Endothelial cell of umbilical vein (primary cell): ENCODE measurements at regions not wholly inside any gene's neighbourhood (a gene's known extent, or its start where the extent isn't known, plus 50 kb on each side); places are given as distances from the start of the nearest gene placed in this dataset.

Experiments
- BruUV-seq: library from RNA; stranded (reverse); fragments of 400-500 nt; replicated peaks from 2 replicates; lab custom pipeline; 2021; lab: Mats Ljungman, UMichigan
- CTCF ChIA-PET: fragments of 300-600, 350-600 bp; sonication (Branson Sonifier 250); formaldehyde crosslinking; loops from one replicate; lab custom pipeline; 2021; ENCODE audit warnings: antibody characterized with exemption, inconsistent platforms; lab: Charles Lee
- POLR2A ChIA-PET: fragments of 300-600, 350-600 bp; sonication (Branson Sonifier 250); formaldehyde crosslinking; loops from one replicate; lab custom pipeline; 2021; ENCODE audit warnings: antibody characterized with exemption, inconsistent platforms; lab: Charles Lee
- DNase-seq: peaks from one replicate; pipeline ENCODE4 v3.0.0-alpha.2; 2011; ENCODE audit warnings: low read depth, low spot score
- FAIRE-seq: peaks from 2 replicates; lab custom pipeline; 2011; peaks lifted over from hg19 to GRCh38; lab: Jason Lieb, UNC
- H2AFZ ChIP-seq: 2 replicates; pipeline ENCODE4 v1.6.0; 2012; ENCODE audit warnings: low read depth, low read length, control low read depth, inconsistent platforms
- H3K27ac ChIP-seq: 2 replicates; pipeline ENCODE4 v1.5.1; 2011; ENCODE audit warnings: low read depth, mild to moderate bottlenecking, control low read depth, low read length, moderate library complexity; ENCODE audit not compliant: insufficient read depth
- H3K27me3 ChIP-seq, 2 experiments: 2 replicates each; pipeline versions ENCODE4 v1.6.0 to v1.6.1; 2011; ENCODE audit warnings: low read length in 2 of 2, mixed read lengths in 1 of 2; ENCODE audit not compliant: control insufficient read depth in 2 of 2, insufficient read depth in 2 of 2
- H3K36me3 ChIP-seq, 2 experiments: 2 replicates in 1 of 2; 3 replicates in 1 of 2; pipeline ENCODE4 v1.5.1; 2011; ENCODE audit warnings: low read length in 2 of 2, mild to moderate bottlenecking in 1 of 2, moderate library complexity in 1 of 2; ENCODE audit not compliant: control insufficient read depth in 2 of 2, insufficient read depth in 2 of 2; ENCODE audit errors: extremely low read depth in 1 of 2
- H3K4me1 ChIP-seq: 3 replicates; pipeline ENCODE4 v1.5.1; 2011; ENCODE audit warnings: mild to moderate bottlenecking, low read length; ENCODE audit not compliant: control insufficient read depth, insufficient read depth; ENCODE audit errors: extremely low read depth
- H3K4me2 ChIP-seq: 2 replicates; pipeline ENCODE4 v1.6.1; 2011; ENCODE audit warnings: low read length, control low read depth, mixed read lengths; ENCODE audit not compliant: insufficient read depth
- H3K4me3 ChIP-seq, 3 experiments: fragments of 200-600 bp in 1 of 3; sonication (generic), shearing (Covaris generic) in 1 of 3; replicated peaks in 1 of 3; 2 replicates each; pipeline ENCODE4 v1.5.1; 2011 to 2016; ENCODE audit warnings: control low read depth in 3 of 3, low read length in 3 of 3, mild to moderate bottlenecking in 2 of 3, inconsistent platforms in 1 of 3, low read depth in 1 of 3, moderate library complexity in 1 of 3; ENCODE audit not compliant: insufficient read depth in 1 of 3
- H3K79me2 ChIP-seq: 2 replicates; pipeline ENCODE4 v1.6.0; 2012; ENCODE audit warnings: low read length, inconsistent platforms; ENCODE audit not compliant: control insufficient read depth, insufficient read depth
- H3K9ac ChIP-seq: replicated peaks from 2 replicates; pipeline ENCODE3; 2011; ENCODE audit warnings: low read length, control low read depth; ENCODE audit not compliant: insufficient read depth; ENCODE audit errors: extremely low read depth
- H3K9me1 ChIP-seq: replicated peaks from 3 replicates; pipeline ENCODE4 v1.6.0; 2011; ENCODE audit warnings: mild to moderate bottlenecking, low read length; ENCODE audit not compliant: control insufficient read depth, insufficient read depth; ENCODE audit errors: extremely low read depth
- H3K9me3 ChIP-seq: replicated peaks from 2 replicates; pipeline ENCODE4 v1.5.1; 2012; ENCODE audit warnings: low read length, inconsistent platforms; ENCODE audit not compliant: control insufficient read depth, insufficient read depth
- H4K20me1 ChIP-seq: replicated peaks from 2 replicates; pipeline ENCODE3; 2011; ENCODE audit warnings: mild to moderate bottlenecking, low read length; ENCODE audit not compliant: control insufficient read depth, insufficient read depth; ENCODE audit errors: extremely low read depth
- CTCF ChIP-seq, 2 donors: IDR thresholded peaks; 1 replicate in 1 of 2; 2 replicates in 1 of 2; pipeline ENCODE4 v1.5.1; 2011; ENCODE audit warnings: low read length in 2 of 2, mild to moderate bottlenecking in 2 of 2, moderate library complexity in 2 of 2, control low read depth in 1 of 2, inconsistent platforms in 1 of 2, low read depth in 1 of 2; ENCODE audit not compliant: insufficient read depth in 1 of 2; ENCODE audit errors: extremely low read depth in 1 of 2
- EZH2 ChIP-seq: IDR thresholded peaks from 2 replicates; pipeline ENCODE4 v1.6.1; 2012; ENCODE audit warnings: borderline replicate concordance, low read depth, mild to moderate bottlenecking, moderate library complexity, low read length, inconsistent platforms; ENCODE audit not compliant: severe bottlenecking
- FOS ChIP-seq: IDR thresholded peaks from 2 replicates; pipeline ENCODE4 v1.6.1; 2011; ENCODE audit warnings: mild to moderate bottlenecking, low read length, moderate library complexity, borderline replicate concordance; ENCODE audit not compliant: insufficient read depth
- GATA2 ChIP-seq: IDR thresholded peaks from 2 replicates; pipeline ENCODE4 v1.7.0; 2011; ENCODE audit warnings: low read depth, mild to moderate bottlenecking, moderate library complexity, mixed read lengths, low read length; ENCODE audit not compliant: insufficient read length, insufficient read depth
- JUN ChIP-seq: IDR thresholded peaks from 2 replicates; pipeline ENCODE4 v1.6.1; 2011; ENCODE audit warnings: borderline replicate concordance, low read depth; ENCODE audit not compliant: insufficient read length, insufficient read depth
- MAX ChIP-seq: IDR thresholded peaks from 2 replicates; pipeline ENCODE4 v1.6.1; 2011; ENCODE audit not compliant: insufficient read depth, insufficient read length
- MYC ChIP-seq: IDR thresholded peaks from one replicate; pipeline ENCODE4 v1.6.1; 2011; ENCODE audit warnings: mild to moderate bottlenecking, low read depth, low read length
- POLR2A ChIP-seq: IDR thresholded peaks from 2 replicates; pipeline ENCODE4 v1.6.1; 2012; ENCODE audit warnings: low read depth, mild to moderate bottlenecking, control low read depth, low read length
- POLR2AphosphoS5 ChIP-seq: IDR thresholded peaks from 2 replicates; pipeline ENCODE4 v1.6.1; 2012; ENCODE audit warnings: low read depth, mild to moderate bottlenecking, control low read depth, low read length, moderate library complexity; ENCODE audit not compliant: insufficient read depth
- dilution Hi-C: fragments of 300-500 bp; cut with MboI; formaldehyde crosslinking; loops from one replicate; pipeline ENCODE4 v1.15.0; 2019; ENCODE audit warnings: low sequenced_read_pairs; ENCODE audit not compliant: extremely low pct_ligation_motif_present
- intact Hi-C: fragments of 100-400 bp; cut with micrococcal nuclease; formaldehyde crosslinking; loops from one replicate; pipeline ENCODE4 v1.10.0; 2022

- no peaks in the 10 kb centered on the region for H3K36me3 ChIP-seq
- no peaks in the 10 kb centered on the region for H3K9me3 ChIP-seq
- no peak overlapping the region for H2AFZ ChIP-seq
- no peaks in the 10 kb centered on the region for H3K79me2 ChIP-seq
- no peaks in the 10 kb centered on the region for H3K4me1 ChIP-seq
- H3K4me2 ChIP-seq, result no peak overlapping the region
- ChIA-PET POLR2A (no interaction called here), CTCF (no interaction called here)
- no peaks in the 10 kb centered on the region for H3K27me3 ChIP-seq
- H4K20me1 ChIP-seq, result no peaks in the 10 kb centered on the region
- no peak overlapping the region for H3K9ac ChIP-seq
- no TSS peak for BruUV-seq
- no peaks in the 10 kb centered on the region for H3K9me1 ChIP-seq
- no peak overlapping the region for H3K4me3 ChIP-seq
- DNase-seq (no peak), FAIRE-seq (no peak)
- intact Hi-C loops, result no loop called here
- H3K27ac ChIP-seq, result no peak overlapping the region
- dilution Hi-C loops, result no loop called here
- TF ChIP-seq EZH2, result no peak
- no peak for TF ChIP-seq POLR2AphosphoS5
- no peak for TF ChIP-seq MYC
- no peak for TF ChIP-seq MAX
- TF ChIP-seq FOS, result no peak
- no peak for TF ChIP-seq CTCF (IDR thresholded peaks at IDR 0.05; ENCODE audit: extremely low read depth in 1 of 2, insufficient read depth in 1 of 2, low read depth in 1 of 2, low read length in 2 of 2)
- no peak for TF ChIP-seq POLR2A
- no peak for TF ChIP-seq GATA2
- TF ChIP-seq JUN, result no peak
Measured at GRCh38 chr2:220469201-220469600, 841.8 kb downstream of the SLC4A3 start.
